PC-9 (cell line): ENCODE measurements at regions not wholly inside any gene's neighbourhood (a gene's known extent, or its start where the extent isn't known, plus 50 kb on each side); places are given as distances from the start of the nearest gene placed in this dataset.

Source experiments
- BruUV-seq: library from RNA; stranded (reverse); fragments of 400-500 nt; replicated peaks from 2 replicates; lab custom pipeline; 2021; lab: Mats Ljungman, UMichigan
- CTCF ChIA-PET: fragments of 300-600 bp; sonication (Branson Sonifier 250); formaldehyde crosslinking; loops from one replicate; lab custom pipeline; 2022; ENCODE audit warnings: antibody characterized with exemption; lab: Charles Lee
- POLR2A ChIA-PET: fragments of 300-600 bp; sonication (Branson Sonifier 250); formaldehyde crosslinking; loops from one replicate; lab custom pipeline; 2022; ENCODE audit warnings: antibody characterized with exemption; ENCODE audit not compliant: unreplicated experiment; lab: Charles Lee
- DNase-seq, 2 experiments: peaks; one replicate each; pipeline versions ENCODE4 v3.0.0 to v3.0.0-alpha.2; 2015 to 2022; ENCODE audit warnings: mixed read lengths in 1 of 2
- H2AFZ ChIP-seq: fragments of 200-600 bp; sonication (generic); 2 replicates; pipeline ENCODE4 v1.8.1; 2017; ENCODE audit warnings: antibody characterized with exemption
- H3F3A ChIP-seq: fragments of 200-600 bp; sonication (generic); 2 replicates; pipeline ENCODE4 v1.8.1; 2017; ENCODE audit warnings: antibody characterized with exemption, mild to moderate bottlenecking, low read depth; ENCODE audit not compliant: insufficient read depth
- H3K27ac ChIP-seq: fragments of 200-600 bp; sonication (generic); 2 replicates; pipeline ENCODE4 v1.6.1; 2016; ENCODE audit warnings: mixed run types
- H3K27me3 ChIP-seq: fragments of 200-600 bp; sonication (generic); 2 replicates; pipeline ENCODE4 v1.6.1; 2016; ENCODE audit warnings: low read depth, mixed run types; ENCODE audit not compliant: insufficient read depth
- H3K36me3 ChIP-seq: fragments of 200-600 bp; sonication (generic); 2 replicates; pipeline ENCODE4 v1.6.1; 2016; ENCODE audit warnings: low read depth, mixed run types
- H3K4me1 ChIP-seq: fragments of 200-600 bp; sonication (generic); replicated peaks from 2 replicates; pipeline ENCODE4 v1.6.1; 2016; ENCODE audit warnings: mixed run types; ENCODE audit not compliant: insufficient read depth
- H3K4me2 ChIP-seq: fragments of 200-600 bp; sonication (generic); 2 replicates; pipeline ENCODE4 v1.6.1; 2017; ENCODE audit warnings: mixed run types
- H3K4me3 ChIP-seq: fragments of 200-600 bp; sonication (generic); 2 replicates; pipeline ENCODE4 v1.6.1; 2016; ENCODE audit warnings: mixed run types
- H3K79me2 ChIP-seq: fragments of 200-600 bp; sonication (generic); 2 replicates; pipeline ENCODE4 v1.6.1; 2017; ENCODE audit warnings: low read depth, mixed run types
- H3K9me2 ChIP-seq: fragments of 200-600 bp; sonication (generic); 2 replicates; pipeline ENCODE4 v1.8.1; 2017; ENCODE audit warnings: mild to moderate bottlenecking; ENCODE audit not compliant: insufficient read depth
- H3K9me3 ChIP-seq: fragments of 200-600 bp; sonication (generic); 2 replicates; pipeline ENCODE4 v1.8.1; 2016; ENCODE audit warnings: low read depth; ENCODE audit not compliant: insufficient read depth
- H4K20me1 ChIP-seq: fragments of 200-600 bp; sonication (generic); 2 replicates; pipeline ENCODE4 v1.8.1; 2017; ENCODE audit not compliant: insufficient read depth
- EZH2 ChIP-seq: fragments of 200-600 bp; sonication (generic); IDR thresholded peaks from 2 replicates; pipeline ENCODE4 v1.8.0; 2017; ENCODE audit warnings: antibody characterized with exemption, low read depth
- intact Hi-C: fragments of 100-400 bp; cut with micrococcal nuclease; formaldehyde crosslinking; loops from one replicate; pipeline ENCODE4 v1.10.0; 2022; ENCODE audit not compliant: unreplicated experiment
- TF ChIP-seq, protein P1 (sequence below): fragments of 200-600 bp; sonication (generic); conservative IDR thresholded peaks from 2 replicates; pipeline ENCODE4 v1.6.1; 2017; ENCODE audit warnings: mixed run types, antibody characterized with exemption, mild to moderate bottlenecking, moderate library complexity

DNA sequence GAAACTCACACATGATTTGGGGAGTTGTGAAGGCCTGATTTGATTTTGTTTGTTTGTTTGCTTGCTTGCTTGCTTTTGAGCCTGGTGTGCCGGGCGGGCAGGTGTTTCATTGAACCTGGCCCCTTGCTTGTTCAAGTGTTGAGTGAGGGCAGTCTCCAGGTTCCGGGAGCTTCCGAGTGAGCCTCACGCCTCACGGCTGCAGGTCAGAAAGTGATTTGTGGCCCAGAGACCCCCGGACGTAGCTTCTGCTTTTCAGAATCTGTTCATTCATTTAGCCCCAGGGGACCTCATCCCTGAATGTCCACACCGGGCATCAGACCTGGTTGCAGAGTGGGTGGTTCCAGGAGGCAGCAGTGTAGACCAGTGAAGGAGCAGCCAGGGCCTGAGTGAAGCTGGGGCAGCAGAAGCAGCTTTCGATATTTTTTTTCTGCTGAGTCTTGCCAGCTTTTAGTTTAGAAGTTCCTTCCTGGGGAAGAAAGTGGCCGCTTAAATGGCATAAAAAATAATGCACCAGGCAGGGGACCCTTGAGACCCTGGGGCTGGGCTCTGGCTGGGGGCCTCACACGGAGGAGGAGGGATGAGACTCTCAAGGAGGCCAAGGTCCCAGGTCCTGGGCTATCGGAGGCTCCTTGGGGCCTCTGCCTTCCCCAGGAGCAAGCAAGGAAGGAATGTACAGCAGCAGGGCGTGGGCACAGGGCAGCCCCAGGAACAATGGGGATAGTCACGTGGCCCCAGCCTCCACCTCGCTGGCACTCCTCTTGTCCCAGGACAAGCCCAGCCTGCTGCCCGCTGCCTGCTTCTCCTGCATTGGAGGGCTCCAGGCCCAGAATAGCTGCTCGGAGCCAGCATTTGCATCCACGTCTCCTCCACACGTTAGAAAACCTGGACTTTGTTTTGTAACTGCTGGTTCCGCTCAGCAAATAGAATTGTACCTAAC, 89.2 kb upstream of the BHLHE23 start:
- ChIA-PET POLR2A (no interaction called here), CTCF (no interaction called here)
- intact Hi-C loops = no loop called here
- Histone ChIP-seq H3K27me3 (peaks cover 88% of the 10 kb centered on the region), H3F3A (no peaks in the 10 kb centered on the region), H3K9me3 (no peaks in the 10 kb centered on the region), H4K20me1 (no peaks in the 10 kb centered on the region), H3K4me1 (no peaks in the 10 kb centered on the region), H3K4me2 (no peak overlapping the region), H3K27ac (no peak overlapping the region), H3K4me3 (no peak overlapping the region), H3K9me2 (no peaks in the 10 kb centered on the region), H3K36me3 (no peaks in the 10 kb centered on the region), H3K79me2 (no peaks in the 10 kb centered on the region), H2AFZ (no peak overlapping the region)
- no peak for TF ChIP-seq EZH2
- TF ChIP-seq, protein P1, sequence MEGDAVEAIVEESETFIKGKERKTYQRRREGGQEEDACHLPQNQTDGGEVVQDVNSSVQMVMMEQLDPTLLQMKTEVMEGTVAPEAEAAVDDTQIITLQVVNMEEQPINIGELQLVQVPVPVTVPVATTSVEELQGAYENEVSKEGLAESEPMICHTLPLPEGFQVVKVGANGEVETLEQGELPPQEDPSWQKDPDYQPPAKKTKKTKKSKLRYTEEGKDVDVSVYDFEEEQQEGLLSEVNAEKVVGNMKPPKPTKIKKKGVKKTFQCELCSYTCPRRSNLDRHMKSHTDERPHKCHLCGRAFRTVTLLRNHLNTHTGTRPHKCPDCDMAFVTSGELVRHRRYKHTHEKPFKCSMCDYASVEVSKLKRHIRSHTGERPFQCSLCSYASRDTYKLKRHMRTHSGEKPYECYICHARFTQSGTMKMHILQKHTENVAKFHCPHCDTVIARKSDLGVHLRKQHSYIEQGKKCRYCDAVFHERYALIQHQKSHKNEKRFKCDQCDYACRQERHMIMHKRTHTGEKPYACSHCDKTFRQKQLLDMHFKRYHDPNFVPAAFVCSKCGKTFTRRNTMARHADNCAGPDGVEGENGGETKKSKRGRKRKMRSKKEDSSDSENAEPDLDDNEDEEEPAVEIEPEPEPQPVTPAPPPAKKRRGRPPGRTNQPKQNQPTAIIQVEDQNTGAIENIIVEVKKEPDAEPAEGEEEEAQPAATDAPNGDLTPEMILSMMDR = no peak
- DNase-seq = peak in 1 of 2 experiments; percentile 57
- no TSS peak for BruUV-seq

GRCh38 chr20:63094767-63095499, 88.2 kb upstream of the BHLHE23 start:
- intact Hi-C loops = no loop called here
- Histone ChIP-seq H3K4me3 (no peak overlapping the region), H2AFZ (no peak overlapping the region), H3K27ac (no peak overlapping the region), H3K9me2 (no peaks in the 10 kb centered on the region), H3K27me3 (peaks cover 87% of the 10 kb centered on the region), H3K9me3 (no peaks in the 10 kb centered on the region), H3K79me2 (no peaks in the 10 kb centered on the region), H4K20me1 (no peaks in the 10 kb centered on the region), H3F3A (no peaks in the 10 kb centered on the region), H3K4me1 (no peaks in the 10 kb centered on the region), H3K36me3 (no peaks in the 10 kb centered on the region), H3K4me2 (no peak overlapping the region)
- ChIA-PET POLR2A (interaction anchor here (0.6 kb wide), 2 partner anchors 416 to 646 kb away, joined by 4 to 16 read pairs; no protein-coding TSS in a partner anchor), CTCF (interaction anchor here (0.6 kb wide), 1 partner anchor 443 kb away, joined by 4 read pairs; no protein-coding TSS in a partner anchor)
- no peak for DNase-seq
- TF ChIP-seq, protein P1 = no peak
- no TSS peak for BruUV-seq

DNA sequence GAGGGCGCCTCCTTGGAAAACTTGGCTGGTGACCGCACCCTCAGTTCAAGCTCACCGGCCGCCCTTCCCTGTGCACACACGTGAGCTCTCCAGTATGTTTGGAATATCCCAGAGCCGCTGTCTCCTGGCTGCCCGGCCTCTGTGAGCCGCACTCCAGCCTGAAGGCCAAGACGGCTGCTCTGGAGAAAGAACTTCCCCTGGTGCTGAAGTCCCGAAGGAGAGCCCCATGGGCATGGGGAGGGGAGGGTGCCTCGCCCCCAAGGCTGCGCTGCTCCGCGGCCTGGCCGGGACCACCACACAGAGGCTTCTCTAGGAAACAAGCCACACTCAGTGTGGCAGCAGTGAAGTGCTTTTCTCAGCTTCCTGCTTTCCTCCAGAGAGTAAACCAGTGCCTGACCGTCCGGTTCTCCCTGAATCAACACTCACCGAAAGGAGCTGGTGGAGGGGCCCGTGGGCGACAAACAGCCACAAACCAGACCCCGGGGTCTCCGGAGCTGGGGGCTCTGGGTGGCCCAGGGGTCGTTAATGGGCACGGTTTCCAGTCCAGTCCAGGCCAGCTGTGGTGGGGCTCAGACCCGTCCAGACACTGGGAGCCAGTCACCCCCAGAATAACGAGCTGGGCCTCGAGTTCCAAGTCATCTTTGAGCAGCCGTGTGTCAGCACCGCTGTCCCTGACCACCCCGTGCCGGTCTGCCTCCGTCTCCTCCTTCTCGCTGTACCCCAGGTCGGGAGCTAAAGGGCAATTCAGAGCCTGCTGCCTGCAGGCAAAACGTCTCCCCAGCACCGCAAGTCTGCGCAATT, 87.4 kb upstream of the BHLHE23 start:
- DNase-seq = no peak
- H2AFZ ChIP-seq = no peak overlapping the region
- no peaks in the 10 kb centered on the region for H3K36me3 ChIP-seq
- no peaks in the 10 kb centered on the region for H3K9me2 ChIP-seq
- H3K4me3 ChIP-seq = no peak overlapping the region
- ChIA-PET POLR2A (interaction anchor here (0.6 kb wide), 1 partner anchor 647 kb away, joined by 4 read pairs; no protein-coding TSS in a partner anchor), CTCF (interaction anchor here (0.6 kb wide), 1 partner anchor 444 kb away, joined by 4 read pairs; no protein-coding TSS in a partner anchor)
- H3K27me3 ChIP-seq = peaks cover 87% of the 10 kb centered on the region
- no peak for TF ChIP-seq EZH2
- TF ChIP-seq, protein P1 = no peak
- intact Hi-C loops = no loop called here
- no TSS peak for BruUV-seq
- H3K4me1 ChIP-seq = 0 out of 2 replicates have a peak, but pooled peaks cover 5% of the 10 kb centered on the region
- no peaks in the 10 kb centered on the region for H3F3A ChIP-seq
- no peak overlapping the region for H3K27ac ChIP-seq
- H3K4me2 ChIP-seq = no peak overlapping the region
- H3K9me3 ChIP-seq = no peaks in the 10 kb centered on the region
- no peaks in the 10 kb centered on the region for H3K79me2 ChIP-seq
- no peaks in the 10 kb centered on the region for H4K20me1 ChIP-seq
